Stimulated activated CD8-positive, alpha-beta memory T cell treated with anti-CD3 and anti-CD28 coated beads, Interleukin-2, amount 100 ng/mL, for 48 hours (primary cell): ENCODE measurements at regions not wholly inside any gene's neighbourhood (a gene's known extent, or its start where the extent isn't known, plus 50 kb on each side); places are given as distances from the start of the nearest gene placed in this dataset.
A peak's percentile ranks its signal among the peaks of the same experiment; 100 is the strongest.
"Not testable (repeated sequence)": the region's sequence is repeated elsewhere in the genome, so short reads cannot be mapped to it uniquely, and the experiment has no call there.

Source experiments
- DNase-seq, 2 donors: peaks; one replicate each; pipeline ENCODE4 v3.0.0-alpha.2; 2020; ENCODE audit warnings: low read depth in 2 of 2

GRCh38 chr3:31096661-31097395 lies 202.4 kb upstream of the GADL1 start:
- DNase-seq: no peak

- DNase-seq: no peak
Observed at GRCh38 chr3:31100519-31100918, 206.1 kb upstream of the GADL1 start.

GRCh38 chr3:31101285-31101684 lies 206.8 kb upstream of the GADL1 start:
- DNase-seq: not testable (repeated sequence)

GRCh38 chr3:31102196-31102879 lies 207.9 kb upstream of the GADL1 start:
- DNase-seq: peak in 1 of 2 donors; percentile 12

GRCh38 chr3:31103181-31103580 lies 208.7 kb upstream of the GADL1 start:
- DNase-seq: no peak

- DNase-seq: no peak
Observed at GRCh38 chr3:31103623-31104180, 209.2 kb upstream of the GADL1 start.

GRCh38 chr3:31105011-31105410 lies 210.6 kb upstream of the GADL1 start:
- no peak for DNase-seq

GRCh38 chr3:31105438-31106077 lies 211.1 kb upstream of the GADL1 start:
- DNase-seq: no peak

GRCh38 chr3:31106204-31106603 lies 211.7 kb upstream of the GADL1 start:
- no peak for DNase-seq

GRCh38 chr3:31106912-31107311 lies 212.5 kb upstream of the GADL1 start:
- no peak for DNase-seq

- no peak for DNase-seq
Observed at GRCh38 chr3:31114929-31115283, 220.4 kb upstream of the GADL1 start.

GRCh38 chr3:31115531-31115930 lies 221.1 kb upstream of the GADL1 start:
- DNase-seq: not testable (repeated sequence)

GRCh38 chr3:31116651-31117050 lies 222.2 kb upstream of the GADL1 start:
- no peak for DNase-seq

GRCh38 chr3:31117854-31118253 lies 223.4 kb upstream of the GADL1 start:
- DNase-seq: no peak

GRCh38 chr3:31124373-31124772 lies 229.9 kb upstream of the GADL1 start:
- DNase-seq: no peak

- no peak for DNase-seq
Observed at GRCh38 chr3:31125413-31126020, 231.1 kb upstream of the GADL1 start.

GRCh38 chr3:31129241-31129640 lies 234.8 kb upstream of the GADL1 start:
- DNase-seq: no peak

GRCh38 chr3:31132132-31132769 lies 237.8 kb upstream of the GADL1 start:
- no peak for DNase-seq

- no peak for DNase-seq
Observed at GRCh38 chr3:31133541-31133940, 239.1 kb upstream of the GADL1 start.

GRCh38 chr3:31135546-31135945 lies 241.1 kb upstream of the GADL1 start:
- no peak for DNase-seq

- DNase-seq: no peak
Observed at GRCh38 chr3:31137718-31138465, 243.4 kb upstream of the GADL1 start.
